ENCODE measurements at regions not wholly inside any gene's neighbourhood (a gene's known extent, or its start where the extent isn't known, plus 50 kb on each side); places are given as distances from the start of the nearest gene placed in this dataset.

- POLR2A ChIA-PET, result no interaction called here
- intact Hi-C loops (cut with micrococcal nuclease; ENCODE audit: unreplicated experiment), result no loop called here
- Histone ChIP-seq H3K9me3 (ENCODE audit: control insufficient read depth, insufficient read depth, low read depth, low read length) (no peaks in the 10 kb centered on the region), H3K4me1 (ENCODE audit: control insufficient read depth, insufficient read depth, low read length) (no peaks in the 10 kb centered on the region), H3K4me3 (ENCODE audit: low read depth in 2 of 2, low read length in 2 of 2) (no peak overlapping the region), H3K27ac (ENCODE audit: low read length) (no peak overlapping the region), H3K36me3 (ENCODE audit: control insufficient read depth, insufficient read depth, low read length) (no peaks in the 10 kb centered on the region), H3K27me3 (ENCODE audit: control insufficient read depth, insufficient read depth, low read length) (no peaks in the 10 kb centered on the region)
- CTCF ChIA-PET, result no interaction called here
- in situ Hi-C loops (cut with HindIII; ENCODE audit: low pct_unique_long_range_greater_than_20kb, low sequenced_read_pairs), result no loop called here
- no peak for TF ChIP-seq SIN3A (IDR thresholded peaks at IDR 0.05; ENCODE audit: borderline replicate concordance, insufficient read depth, low read depth, low read length)
- TF ChIP-seq, protein P1, sequence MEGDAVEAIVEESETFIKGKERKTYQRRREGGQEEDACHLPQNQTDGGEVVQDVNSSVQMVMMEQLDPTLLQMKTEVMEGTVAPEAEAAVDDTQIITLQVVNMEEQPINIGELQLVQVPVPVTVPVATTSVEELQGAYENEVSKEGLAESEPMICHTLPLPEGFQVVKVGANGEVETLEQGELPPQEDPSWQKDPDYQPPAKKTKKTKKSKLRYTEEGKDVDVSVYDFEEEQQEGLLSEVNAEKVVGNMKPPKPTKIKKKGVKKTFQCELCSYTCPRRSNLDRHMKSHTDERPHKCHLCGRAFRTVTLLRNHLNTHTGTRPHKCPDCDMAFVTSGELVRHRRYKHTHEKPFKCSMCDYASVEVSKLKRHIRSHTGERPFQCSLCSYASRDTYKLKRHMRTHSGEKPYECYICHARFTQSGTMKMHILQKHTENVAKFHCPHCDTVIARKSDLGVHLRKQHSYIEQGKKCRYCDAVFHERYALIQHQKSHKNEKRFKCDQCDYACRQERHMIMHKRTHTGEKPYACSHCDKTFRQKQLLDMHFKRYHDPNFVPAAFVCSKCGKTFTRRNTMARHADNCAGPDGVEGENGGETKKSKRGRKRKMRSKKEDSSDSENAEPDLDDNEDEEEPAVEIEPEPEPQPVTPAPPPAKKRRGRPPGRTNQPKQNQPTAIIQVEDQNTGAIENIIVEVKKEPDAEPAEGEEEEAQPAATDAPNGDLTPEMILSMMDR (IDR thresholded peaks at IDR 0.05), result no peak
- TF ChIP-seq, protein P2, sequence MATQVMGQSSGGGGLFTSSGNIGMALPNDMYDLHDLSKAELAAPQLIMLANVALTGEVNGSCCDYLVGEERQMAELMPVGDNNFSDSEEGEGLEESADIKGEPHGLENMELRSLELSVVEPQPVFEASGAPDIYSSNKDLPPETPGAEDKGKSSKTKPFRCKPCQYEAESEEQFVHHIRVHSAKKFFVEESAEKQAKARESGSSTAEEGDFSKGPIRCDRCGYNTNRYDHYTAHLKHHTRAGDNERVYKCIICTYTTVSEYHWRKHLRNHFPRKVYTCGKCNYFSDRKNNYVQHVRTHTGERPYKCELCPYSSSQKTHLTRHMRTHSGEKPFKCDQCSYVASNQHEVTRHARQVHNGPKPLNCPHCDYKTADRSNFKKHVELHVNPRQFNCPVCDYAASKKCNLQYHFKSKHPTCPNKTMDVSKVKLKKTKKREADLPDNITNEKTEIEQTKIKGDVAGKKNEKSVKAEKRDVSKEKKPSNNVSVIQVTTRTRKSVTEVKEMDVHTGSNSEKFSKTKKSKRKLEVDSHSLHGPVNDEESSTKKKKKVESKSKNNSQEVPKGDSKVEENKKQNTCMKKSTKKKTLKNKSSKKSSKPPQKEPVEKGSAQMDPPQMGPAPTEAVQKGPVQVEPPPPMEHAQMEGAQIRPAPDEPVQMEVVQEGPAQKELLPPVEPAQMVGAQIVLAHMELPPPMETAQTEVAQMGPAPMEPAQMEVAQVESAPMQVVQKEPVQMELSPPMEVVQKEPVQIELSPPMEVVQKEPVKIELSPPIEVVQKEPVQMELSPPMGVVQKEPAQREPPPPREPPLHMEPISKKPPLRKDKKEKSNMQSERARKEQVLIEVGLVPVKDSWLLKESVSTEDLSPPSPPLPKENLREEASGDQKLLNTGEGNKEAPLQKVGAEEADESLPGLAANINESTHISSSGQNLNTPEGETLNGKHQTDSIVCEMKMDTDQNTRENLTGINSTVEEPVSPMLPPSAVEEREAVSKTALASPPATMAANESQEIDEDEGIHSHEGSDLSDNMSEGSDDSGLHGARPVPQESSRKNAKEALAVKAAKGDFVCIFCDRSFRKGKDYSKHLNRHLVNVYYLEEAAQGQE (IDR thresholded peaks at IDR 0.05; ENCODE audit: insufficient read depth in 1 of 2, low read depth in 2 of 2, low read length in 1 of 2), result no peak
- TF ChIP-seq TCF7L2 (IDR thresholded peaks at IDR 0.05; ENCODE audit: low read depth, low read length), result no peak
- no peak for TF ChIP-seq POLR2AphosphoS5 (IDR thresholded peaks at IDR 0.05; ENCODE audit: low read depth, low read length)
- ATAC-seq, result no peak
- DNase-seq (ENCODE audit: low read depth, low spot score), result no peak
- no TSS peak for BruUV-seq (replicated peaks)
Measured at GRCh38 chr13:73683746-73684145, 450.5 kb downstream of the KLF12 start.

GRCh38 chr13:73681779-73682178, 452.4 kb downstream of the KLF12 start:
- in situ Hi-C loops (cut with HindIII; ENCODE audit: low pct_unique_long_range_greater_than_20kb, low sequenced_read_pairs) (no loop called here), intact Hi-C loops (cut with micrococcal nuclease; ENCODE audit: unreplicated experiment) (no loop called here)

More at GRCh38 chr13:73681779-73682178, 452.4 kb downstream of the KLF12 start:
- Histone ChIP-seq H3K4me3 (ENCODE audit: low read depth in 2 of 2, low read length in 2 of 2) (no peak overlapping the region), H3K4me1 (ENCODE audit: control insufficient read depth, insufficient read depth, low read length) (no peaks in the 10 kb centered on the region), H3K9me3 (ENCODE audit: control insufficient read depth, insufficient read depth, low read depth, low read length) (no peaks in the 10 kb centered on the region), H3K27ac (ENCODE audit: low read length) (no peak overlapping the region), H3K27me3 (ENCODE audit: control insufficient read depth, insufficient read depth, low read length) (no peaks in the 10 kb centered on the region), H3K36me3 (ENCODE audit: control insufficient read depth, insufficient read depth, low read length) (no peaks in the 10 kb centered on the region)
- no peak for DNase-seq (ENCODE audit: low read depth, low spot score)
- ATAC-seq, result no peak
- no peak for TF ChIP-seq POLR2AphosphoS5 (IDR thresholded peaks at IDR 0.05; ENCODE audit: low read depth, low read length)
- no peak for TF ChIP-seq SIN3A (IDR thresholded peaks at IDR 0.05; ENCODE audit: borderline replicate concordance, insufficient read depth, low read depth, low read length)
- no peak for TF ChIP-seq TCF7L2 (IDR thresholded peaks at IDR 0.05; ENCODE audit: low read depth, low read length)
- TF ChIP-seq, protein P1 (IDR thresholded peaks at IDR 0.05), result no peak
- TF ChIP-seq, protein P2 (IDR thresholded peaks at IDR 0.05; ENCODE audit: insufficient read depth in 1 of 2, low read depth in 2 of 2, low read length in 1 of 2), result no peak
- no TSS peak for BruUV-seq (replicated peaks)
- POLR2A ChIA-PET, result no interaction called here
- CTCF ChIA-PET, result no interaction called here
